ENCODE measurements at regions not wholly inside any gene's neighbourhood (a gene's known extent, or its start where the extent isn't known, plus 50 kb on each side); places are given as distances from the start of the nearest gene placed in this dataset.
A peak's percentile ranks its signal among the peaks of the same experiment; 100 is the strongest.

DNA sequence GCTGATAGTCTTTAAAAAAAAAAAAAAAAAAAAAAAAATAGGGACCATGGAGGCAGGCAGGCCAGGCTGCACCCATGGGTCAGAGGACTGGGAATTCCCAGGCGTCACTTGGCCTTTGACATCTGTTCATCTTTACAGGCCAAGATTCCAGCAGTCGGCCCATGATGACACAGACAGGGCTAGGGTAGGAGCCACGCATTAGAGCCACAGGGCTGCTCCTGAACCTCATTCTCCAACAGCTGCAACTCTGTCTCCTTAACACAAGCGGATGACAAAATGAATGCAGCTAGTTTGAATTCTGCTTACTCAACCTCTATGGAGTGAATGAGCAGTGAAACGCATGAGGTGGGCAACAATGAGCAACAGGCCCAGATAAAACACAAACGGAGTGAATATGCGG is 126.4 kb downstream of the LY86 start:
- DNase-seq (no peak), ATAC-seq (no peak)
- no peak for TF ChIP-seq CTCF (IDR thresholded peaks at IDR 0.05)
- no peaks in the 10 kb centered on the region for H3K9me3 ChIP-seq
- H3K4me3 ChIP-seq: no peak overlapping the region
- no peaks in the 10 kb centered on the region for H3K36me3 ChIP-seq (ENCODE audit: low read depth)
- intact Hi-C loops (cut with DNase I, micrococcal nuclease): no loop called here
- peaks cover 15% of the 10 kb centered on the region for H3K4me1 ChIP-seq (ENCODE audit: low read depth)

GRCh38 chr6:6715465-6715864 is 126.9 kb downstream of the LY86 start:
- peaks cover 15% of the 10 kb centered on the region for H3K4me1 ChIP-seq (ENCODE audit: low read depth)
- ATAC-seq: no peak
- no peak for TF ChIP-seq CTCF (IDR thresholded peaks at IDR 0.05)
- no peaks in the 10 kb centered on the region for H3K9me3 ChIP-seq
- H3K4me3 ChIP-seq: no peak overlapping the region
- H3K36me3 ChIP-seq (ENCODE audit: low read depth): no peaks in the 10 kb centered on the region
- DNase-seq: no peak
- intact Hi-C loops (cut with DNase I, micrococcal nuclease): no loop called here

GRCh38 chr6:6716998-6717763 is 128.7 kb downstream of the LY86 start:
- Histone ChIP-seq H3K9me3 (no peaks in the 10 kb centered on the region), H3K4me1 (ENCODE audit: low read depth) (peaks cover 21% of the 10 kb centered on the region), H3K4me3 (no peak overlapping the region), H3K36me3 (ENCODE audit: low read depth) (no peaks in the 10 kb centered on the region)
- DNase-seq (no peak), ATAC-seq (no peak)
- intact Hi-C loops (cut with DNase I, micrococcal nuclease): no loop called here
- TF ChIP-seq CTCF (IDR thresholded peaks at IDR 0.05): no peak

GRCh38 chr6:6717953-6718352 is 129.4 kb downstream of the LY86 start:
- intact Hi-C loops (cut with DNase I, micrococcal nuclease): no loop called here

GRCh38 chr6:6721606-6722005 is 133.1 kb downstream of the LY86 start:
- intact Hi-C loops (cut with DNase I, micrococcal nuclease): loop anchor here (5.0 kb wide), 2 partner anchors 44 to 521 kb away; no protein-coding TSS in a partner anchor
- ATAC-seq (peak; percentile 35), DNase-seq (peak in 1 of 3 donors; percentile 41)
- Histone ChIP-seq H3K36me3 (ENCODE audit: low read depth) (no peaks in the 10 kb centered on the region), H3K4me1 (ENCODE audit: low read depth) (peaks cover 33% of the 10 kb centered on the region), H3K4me3 (no peak overlapping the region), H3K9me3 (no peaks in the 10 kb centered on the region)
- TF ChIP-seq CTCF (IDR thresholded peaks at IDR 0.05): no peak

More at GRCh38 chr6:6717953-6718352, 129.4 kb downstream of the LY86 start:
- no peaks in the 10 kb centered on the region for H3K9me3 ChIP-seq
- no peak overlapping the region for H3K4me3 ChIP-seq
- no peak for TF ChIP-seq CTCF (IDR thresholded peaks at IDR 0.05)
- H3K4me1 ChIP-seq (ENCODE audit: low read depth): peaks cover 20% of the 10 kb centered on the region
- DNase-seq (no peak), ATAC-seq (peak; percentile 56)
- no peaks in the 10 kb centered on the region for H3K36me3 ChIP-seq (ENCODE audit: low read depth)
